NB4 (cell line): ENCODE measurements at regions not wholly inside any gene's neighbourhood (a gene's known extent, or its start where the extent isn't known, plus 50 kb on each side); places are given as distances from the start of the nearest gene placed in this dataset.

Experiments used
- MYC ChIP-seq: IDR thresholded peaks from 2 replicates; pipeline ENCODE4 v1.6.1; 2011; ENCODE audit warnings: low read depth, low read length
- POLR2A ChIP-seq: IDR thresholded peaks from 2 replicates; pipeline ENCODE4 v1.6.1; 2011; ENCODE audit warnings: mild to moderate bottlenecking; ENCODE audit not compliant: insufficient read length; ENCODE audit errors: extremely low read depth
- TF ChIP-seq, protein P1 (sequence below): IDR thresholded peaks from one replicate; pipeline ENCODE4 v1.5.1; 2012; ENCODE audit warnings: low read depth, low read length
- TF ChIP-seq, protein P2 (sequence below): IDR thresholded peaks from 2 replicates; pipeline ENCODE4 v1.6.1; 2011; ENCODE audit warnings: low read depth, low read length

DNA sequence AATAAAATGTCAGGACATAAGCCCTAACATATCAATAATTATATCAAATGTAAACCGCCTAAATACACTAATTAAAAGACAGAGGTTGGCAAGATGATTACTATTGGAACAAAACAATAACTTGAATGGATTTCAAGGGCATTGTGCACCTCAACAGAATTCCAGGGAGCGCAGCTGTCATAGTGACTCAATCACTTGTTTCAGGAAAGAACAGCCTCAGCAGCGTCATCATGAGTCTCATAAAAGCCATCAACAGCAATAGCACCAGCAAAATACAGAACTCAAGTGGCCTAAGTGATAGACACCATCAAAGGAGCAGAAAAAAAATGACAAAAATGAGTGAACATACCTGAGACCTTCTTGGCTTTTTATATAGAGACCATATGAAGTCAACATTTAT, 632.7 kb upstream of the NR5A2 start:
- TF ChIP-seq, protein P1, sequence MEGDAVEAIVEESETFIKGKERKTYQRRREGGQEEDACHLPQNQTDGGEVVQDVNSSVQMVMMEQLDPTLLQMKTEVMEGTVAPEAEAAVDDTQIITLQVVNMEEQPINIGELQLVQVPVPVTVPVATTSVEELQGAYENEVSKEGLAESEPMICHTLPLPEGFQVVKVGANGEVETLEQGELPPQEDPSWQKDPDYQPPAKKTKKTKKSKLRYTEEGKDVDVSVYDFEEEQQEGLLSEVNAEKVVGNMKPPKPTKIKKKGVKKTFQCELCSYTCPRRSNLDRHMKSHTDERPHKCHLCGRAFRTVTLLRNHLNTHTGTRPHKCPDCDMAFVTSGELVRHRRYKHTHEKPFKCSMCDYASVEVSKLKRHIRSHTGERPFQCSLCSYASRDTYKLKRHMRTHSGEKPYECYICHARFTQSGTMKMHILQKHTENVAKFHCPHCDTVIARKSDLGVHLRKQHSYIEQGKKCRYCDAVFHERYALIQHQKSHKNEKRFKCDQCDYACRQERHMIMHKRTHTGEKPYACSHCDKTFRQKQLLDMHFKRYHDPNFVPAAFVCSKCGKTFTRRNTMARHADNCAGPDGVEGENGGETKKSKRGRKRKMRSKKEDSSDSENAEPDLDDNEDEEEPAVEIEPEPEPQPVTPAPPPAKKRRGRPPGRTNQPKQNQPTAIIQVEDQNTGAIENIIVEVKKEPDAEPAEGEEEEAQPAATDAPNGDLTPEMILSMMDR = no peak
- TF ChIP-seq MYC (no peak), POLR2A (no peak)
- TF ChIP-seq, protein P2, sequence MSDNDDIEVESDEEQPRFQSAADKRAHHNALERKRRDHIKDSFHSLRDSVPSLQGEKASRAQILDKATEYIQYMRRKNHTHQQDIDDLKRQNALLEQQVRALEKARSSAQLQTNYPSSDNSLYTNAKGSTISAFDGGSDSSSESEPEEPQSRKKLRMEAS = no peak
